Upper lobe of left lung (tissue), 6 donors: ENCODE measurements at regions not wholly inside any gene's neighbourhood (a gene's known extent, or its start where the extent isn't known, plus 50 kb on each side); places are given as distances from the start of the nearest gene placed in this dataset.

Source experiments
- ATAC-seq, 2 donors: fragments of 200-7000 bp; cut with Tn5 transposase; one replicate each; pipeline ENCODE4 v1.9.1; 2022; ENCODE audit warnings: mild to moderate bottlenecking in 2 of 2, moderate library complexity in 2 of 2; ENCODE audit not compliant: low FRiP score in 2 of 2
- DNase-seq, 2 donors: peaks; one replicate each; pipeline ENCODE4 v3.0.0-alpha.2; 2019 to 2020
- H3K27ac ChIP-seq, 4 donors: fragments of 200-600 bp; sonication (generic); one replicate each; pipeline ENCODE4 v1.5.1; 2016 to 2019
- H3K27me3 ChIP-seq, 4 donors: fragments of 200-600 bp; sonication (generic); one replicate each; pipeline ENCODE4 v1.5.1; 2017 to 2019
- H3K36me3 ChIP-seq, 4 donors: fragments of 200-600 bp; sonication (generic); one replicate each; pipeline ENCODE4 v1.5.1; 2016 to 2019
- H3K4me1 ChIP-seq, 4 donors: fragments of 200-600 bp; sonication (generic); one replicate each; pipeline ENCODE4 v1.5.1; 2018 to 2019
- H3K4me3 ChIP-seq, 4 donors: fragments of 200-600 bp; sonication (generic); one replicate each; pipeline ENCODE4 v1.5.1; 2017 to 2019; ENCODE audit warnings: mild to moderate bottlenecking in 2 of 4, moderate library complexity in 1 of 4
- H3K9me3 ChIP-seq, 4 donors: fragments of 200-600 bp; sonication (generic); one replicate each; pipeline ENCODE4 v1.5.1; 2018 to 2019
- EP300 ChIP-seq, 4 donors: sonication (generic); formaldehyde crosslinking; IDR thresholded peaks; one replicate each; pipeline ENCODE4 v1.5.1; 2017; ENCODE audit warnings: antibody characterized with exemption in 4 of 4, control low read depth in 2 of 4
- POLR2A ChIP-seq, 4 donors: fragments of 450-650 bp; IDR thresholded peaks; one replicate each; pipeline ENCODE4 v1.5.1; 2016 to 2017; ENCODE audit warnings: antibody characterized with exemption in 4 of 4, mild to moderate bottlenecking in 2 of 4
- POLR2AphosphoS5 ChIP-seq, 2 donors: sonication (generic); formaldehyde crosslinking; IDR thresholded peaks; one replicate each; pipeline ENCODE4 v1.5.1; 2017; ENCODE audit warnings: antibody characterized with exemption in 2 of 2
- WGBS, 2 donors: methylation state at CpG; one replicate each; pipeline ENCODE4 v1.1.5; 2017 to 2018; 5-methylcytosine and 5-hydroxymethylcytosine counted together
- TF ChIP-seq, protein P1 (sequence below), 6 experiments: fragments of 450-650 bp in 4 of 6; fragments of 200-600 bp in 2 of 6; sonication (generic) in 2 of 6; IDR thresholded peaks; one replicate each; pipeline ENCODE4 v1.5.1; 2016 to 2019; ENCODE audit warnings: antibody characterized with exemption in 6 of 6
- donor health status: DM: no; HTN: no; CAD: no; lungs with moderate emphysema.
- donor health status: DM: no; HTN: yes; CAD: no; lungs with severe emphysema.

DNA sequence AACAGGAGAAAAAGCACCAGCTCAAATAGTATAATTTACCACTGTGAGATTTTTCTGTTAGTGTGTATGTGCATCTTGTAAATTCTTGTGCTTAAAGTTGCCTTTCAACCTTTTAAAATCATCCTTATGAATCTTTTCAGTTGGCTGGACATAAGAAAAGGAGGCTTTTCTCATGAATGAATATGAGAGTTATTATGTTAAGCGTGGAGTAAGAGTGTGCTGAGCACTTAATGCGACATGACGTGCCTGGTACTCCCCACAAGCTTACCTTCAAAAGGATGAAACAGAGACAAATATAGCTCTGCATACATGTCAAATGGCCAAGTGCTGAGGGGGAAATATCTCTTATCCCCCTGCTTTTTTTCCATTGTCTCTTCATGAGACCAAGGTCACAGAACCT, 85.3 kb upstream of the ADGRL2 start:
- ATAC-seq: no peak
- no peak for DNase-seq
- 91 to 92% methylated on average over 3 of the region's 3 CpGs for WGBS, 2 donors
- Histone ChIP-seq H3K27ac (no peak overlapping the region), H3K4me1 (no peaks in the 10 kb centered on the region), H3K36me3 (no peaks in the 10 kb centered on the region), H3K27me3 (no peaks in the 10 kb centered on the region), H3K4me3 (no peak overlapping the region), H3K9me3 (no peaks in the 10 kb centered on the region)
- TF ChIP-seq, protein P1, sequence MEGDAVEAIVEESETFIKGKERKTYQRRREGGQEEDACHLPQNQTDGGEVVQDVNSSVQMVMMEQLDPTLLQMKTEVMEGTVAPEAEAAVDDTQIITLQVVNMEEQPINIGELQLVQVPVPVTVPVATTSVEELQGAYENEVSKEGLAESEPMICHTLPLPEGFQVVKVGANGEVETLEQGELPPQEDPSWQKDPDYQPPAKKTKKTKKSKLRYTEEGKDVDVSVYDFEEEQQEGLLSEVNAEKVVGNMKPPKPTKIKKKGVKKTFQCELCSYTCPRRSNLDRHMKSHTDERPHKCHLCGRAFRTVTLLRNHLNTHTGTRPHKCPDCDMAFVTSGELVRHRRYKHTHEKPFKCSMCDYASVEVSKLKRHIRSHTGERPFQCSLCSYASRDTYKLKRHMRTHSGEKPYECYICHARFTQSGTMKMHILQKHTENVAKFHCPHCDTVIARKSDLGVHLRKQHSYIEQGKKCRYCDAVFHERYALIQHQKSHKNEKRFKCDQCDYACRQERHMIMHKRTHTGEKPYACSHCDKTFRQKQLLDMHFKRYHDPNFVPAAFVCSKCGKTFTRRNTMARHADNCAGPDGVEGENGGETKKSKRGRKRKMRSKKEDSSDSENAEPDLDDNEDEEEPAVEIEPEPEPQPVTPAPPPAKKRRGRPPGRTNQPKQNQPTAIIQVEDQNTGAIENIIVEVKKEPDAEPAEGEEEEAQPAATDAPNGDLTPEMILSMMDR (IDR thresholded peaks at IDR 0.05): no peak
- TF ChIP-seq POLR2A (IDR thresholded peaks at IDR 0.05) (no peak), POLR2AphosphoS5 (IDR thresholded peaks at IDR 0.05) (no peak)

DNA sequence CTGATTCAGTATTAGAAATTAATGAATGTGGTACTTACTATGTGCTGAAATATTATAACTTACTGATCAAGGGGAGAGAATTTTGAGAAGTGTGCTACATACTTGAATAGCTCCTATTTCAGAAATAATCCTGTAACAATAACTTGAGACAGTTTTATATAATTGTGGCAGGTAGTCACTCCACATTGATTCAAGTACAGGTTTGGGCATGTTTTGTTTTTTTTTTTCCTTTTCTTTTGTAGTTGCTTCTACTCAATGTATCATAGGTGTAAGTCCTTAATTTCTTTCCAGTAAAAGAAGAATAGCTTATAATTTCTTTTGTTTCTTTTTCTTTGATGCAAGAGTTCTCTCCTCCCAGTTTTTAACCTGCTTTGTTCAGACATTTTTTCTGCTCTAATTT, 86.1 kb upstream of the ADGRL2 start:
- Histone ChIP-seq H3K36me3 (no peaks in the 10 kb centered on the region), H3K4me1 (no peaks in the 10 kb centered on the region), H3K27me3 (no peaks in the 10 kb centered on the region), H3K4me3 (no peak overlapping the region), H3K27ac (no peak overlapping the region), H3K9me3 (no peaks in the 10 kb centered on the region)
- DNase-seq (no peak), ATAC-seq (no peak)
- TF ChIP-seq POLR2AphosphoS5 (IDR thresholded peaks at IDR 0.05) (no peak), POLR2A (IDR thresholded peaks at IDR 0.05) (no peak), EP300 (IDR thresholded peaks at IDR 0.05) (no peak)
- TF ChIP-seq, protein P1 (IDR thresholded peaks at IDR 0.05): no peak

DNA sequence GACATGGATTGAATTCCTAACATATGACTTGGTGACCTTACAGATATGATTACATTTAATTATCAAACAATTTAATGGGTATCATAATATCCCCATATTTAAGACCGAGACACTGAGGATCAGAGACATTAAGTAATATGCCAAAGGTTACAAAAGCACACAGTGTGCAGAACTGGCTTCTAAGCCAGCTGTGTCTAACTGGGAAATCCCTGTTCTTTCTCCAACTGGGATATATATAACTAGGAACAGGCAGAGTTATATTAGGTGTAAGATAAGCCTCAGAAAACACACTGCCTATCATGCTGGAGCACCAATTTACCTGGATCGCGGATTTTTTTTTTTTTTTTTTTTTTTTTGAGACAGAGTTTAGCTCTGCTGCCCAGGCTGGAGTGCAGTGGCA, 88.3 kb upstream of the ADGRL2 start:
- Histone ChIP-seq H3K27ac (no peak overlapping the region), H3K9me3 (no peaks in the 10 kb centered on the region), H3K4me3 (no peak overlapping the region), H3K27me3 (no peaks in the 10 kb centered on the region), H3K36me3 (no peaks in the 10 kb centered on the region), H3K4me1 (no peaks in the 10 kb centered on the region)
- no peak for ATAC-seq
- DNase-seq: no peak
- WGBS, 2 donors: 82 to 98% methylated on average over 3 of the region's 3 CpGs
- TF ChIP-seq, protein P1 (IDR thresholded peaks at IDR 0.05): no peak
- TF ChIP-seq EP300 (IDR thresholded peaks at IDR 0.05): no peak
- TF ChIP-seq POLR2AphosphoS5 (IDR thresholded peaks at IDR 0.05): no peak
- no peak for TF ChIP-seq POLR2A (IDR thresholded peaks at IDR 0.05)

DNA sequence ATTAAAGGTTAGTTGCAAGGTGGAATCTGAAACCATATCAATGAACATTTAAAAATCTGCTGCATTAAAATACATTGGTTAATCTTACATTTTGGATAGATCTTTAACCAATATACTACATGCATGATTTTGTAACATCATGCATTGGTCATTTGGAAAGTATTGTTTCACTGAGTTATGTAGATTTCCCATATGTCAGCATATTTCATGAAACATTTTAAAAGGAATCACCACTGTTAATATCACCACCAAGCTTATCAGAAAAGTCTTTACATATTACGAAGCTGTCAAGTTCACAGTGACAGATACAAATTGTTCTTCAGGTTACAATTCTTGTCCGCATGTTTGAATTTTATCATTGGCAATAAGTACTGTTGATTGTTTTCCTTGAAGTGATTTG, 89.9 kb upstream of the ADGRL2 start:
- DNase-seq: no peak
- Histone ChIP-seq H3K4me3 (no peak overlapping the region), H3K4me1 (no peaks in the 10 kb centered on the region), H3K9me3 (no peaks in the 10 kb centered on the region), H3K36me3 (no peaks in the 10 kb centered on the region), H3K27me3 (no peaks in the 10 kb centered on the region), H3K27ac (no peak overlapping the region)
- 70 to 73% methylated on average over 2 of the region's 2 CpGs for WGBS, 2 donors
- ATAC-seq: no peak
- no peak for TF ChIP-seq POLR2AphosphoS5 (IDR thresholded peaks at IDR 0.05)
- TF ChIP-seq POLR2A (IDR thresholded peaks at IDR 0.05): no peak
- no peak for TF ChIP-seq EP300 (IDR thresholded peaks at IDR 0.05)
- TF ChIP-seq, protein P1 (IDR thresholded peaks at IDR 0.05): no peak

DNA sequence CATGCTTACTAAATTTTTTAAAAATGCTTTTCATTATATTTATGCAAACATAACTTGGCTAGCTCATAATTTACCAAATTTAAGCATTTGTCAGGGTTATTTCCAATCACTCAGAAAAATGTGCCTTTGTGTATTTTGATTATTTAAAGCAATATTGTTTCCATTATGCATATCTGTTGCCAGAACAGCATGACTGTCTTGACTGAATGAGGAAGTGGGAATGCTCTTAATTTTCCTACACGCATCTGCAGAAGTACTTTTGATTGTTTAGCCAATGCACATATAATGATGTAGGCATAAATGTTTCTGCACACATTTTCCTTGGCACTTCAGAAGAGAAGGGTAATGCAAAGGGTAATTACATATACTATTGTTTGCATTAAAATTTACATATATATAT, 92.5 kb upstream of the ADGRL2 start:
- TF ChIP-seq POLR2AphosphoS5 (IDR thresholded peaks at IDR 0.05) (no peak), EP300 (IDR thresholded peaks at IDR 0.05) (no peak), POLR2A (IDR thresholded peaks at IDR 0.05) (no peak)
- TF ChIP-seq, protein P1 (IDR thresholded peaks at IDR 0.05): no peak
- no peaks in the 10 kb centered on the region for H3K27me3 ChIP-seq

More for the DNA sequence above, 92.5 kb upstream of the ADGRL2 start:
- Histone ChIP-seq H3K4me3 (no peak overlapping the region), H3K36me3 (no peaks in the 10 kb centered on the region), H3K27ac (no peak overlapping the region), H3K9me3 (no peaks in the 10 kb centered on the region), H3K4me1 (peaks cover 0 to 5% (median 4%) of the 10 kb centered on the region in 4 donors)
- WGBS, 2 donors: 50 to 52% methylated on average over 1 of the region's 1 CpG
- DNase-seq (no peak), ATAC-seq (no peak)
